ENCODE measurements at regions not wholly inside any gene's neighbourhood (a gene's known extent, or its start where the extent isn't known, plus 50 kb on each side); places are given as distances from the start of the nearest gene placed in this dataset.
"Not testable (repeated sequence)": the region's sequence is repeated elsewhere in the genome, so short reads cannot be mapped to it uniquely, and the experiment has no call there.

DNA sequence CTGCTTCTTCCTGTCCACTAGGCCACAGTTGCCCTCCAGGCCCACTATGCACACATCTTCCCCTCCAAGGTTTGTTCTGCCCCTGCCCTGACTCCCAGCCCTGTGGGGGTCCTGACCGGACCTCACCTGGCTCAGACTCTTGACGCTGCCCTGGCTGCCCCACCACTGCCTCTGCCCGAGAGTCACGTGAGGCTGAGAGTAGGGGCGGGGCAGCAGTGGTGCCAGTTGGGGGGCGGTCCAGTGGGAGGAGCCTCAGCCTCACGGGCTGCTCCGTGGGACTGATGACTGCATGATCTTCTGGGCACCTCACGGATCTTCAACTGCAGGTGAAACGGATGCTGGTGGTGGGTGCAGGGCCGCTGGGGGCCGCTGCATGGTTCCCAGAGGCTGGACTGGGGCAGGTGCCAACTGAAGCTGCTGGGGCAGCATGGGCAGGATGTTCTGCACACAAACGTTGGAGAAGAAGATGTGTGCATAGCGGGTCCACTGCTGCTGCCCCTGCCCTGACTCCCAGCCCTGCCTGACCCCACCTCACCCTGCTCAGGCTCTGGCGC is 77.6 kb downstream of the HHIPL2 start:
- H3K27me3 ChIP-seq; H3K4me1 ChIP-seq (ENCODE audit: control insufficient read depth in 1 of 2, insufficient read depth in 1 of 2, low read depth in 1 of 2, low read length in 1 of 2); H3K36me3 ChIP-seq; H3K27ac ChIP-seq; H3K9me3 ChIP-seq; H3K4me3 ChIP-seq (ENCODE audit: low read depth in 1 of 2, low read length in 1 of 2): not testable (repeated sequence)

DNA sequence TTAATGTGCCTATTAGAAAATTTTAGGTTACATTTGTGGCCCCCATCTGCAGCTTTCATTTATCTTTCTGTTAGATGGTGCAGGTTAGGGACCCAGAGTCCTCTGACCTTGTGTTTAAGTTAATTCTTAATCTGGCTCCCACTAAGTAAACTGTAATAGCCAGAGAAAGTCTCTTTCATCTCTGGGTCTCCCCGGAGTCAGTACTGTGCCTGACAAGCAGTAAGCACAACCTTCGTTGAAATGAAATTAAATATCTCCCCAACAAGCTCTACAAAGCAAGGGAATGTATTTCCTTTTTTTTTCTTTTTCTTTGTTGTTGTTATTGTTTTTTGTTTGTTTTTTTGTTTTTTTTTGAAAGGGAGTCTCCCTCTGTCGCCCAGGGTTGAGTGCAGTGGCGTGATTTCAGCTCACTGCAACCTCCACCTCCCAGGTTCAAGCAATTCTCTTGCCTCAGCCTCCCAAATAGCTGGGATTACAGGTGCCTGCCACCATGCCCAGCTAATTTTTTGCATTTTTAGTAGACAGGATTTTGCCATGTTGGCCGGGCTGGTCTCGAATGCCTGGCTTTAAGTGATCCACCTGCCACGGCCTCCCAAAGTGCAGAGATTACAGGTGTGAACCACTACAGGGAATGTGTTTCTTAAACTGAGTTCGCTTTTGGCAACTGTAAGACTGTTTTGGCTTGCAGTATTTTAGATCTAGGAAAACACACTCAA is 81.6 kb downstream of the HHIPL2 start:
- Histone ChIP-seq H3K27me3 (peaks cover 3% of the 10 kb centered on the region), H3K27ac (no peak overlapping the region), H3K4me1 (ENCODE audit: control insufficient read depth in 1 of 2, insufficient read depth in 1 of 2, low read depth in 1 of 2, low read length in 1 of 2) (peaks cover 11 to 12% of the 10 kb centered on the region in 2 experiments), H3K9me3 (no peaks in the 10 kb centered on the region), H3K36me3 (no peaks in the 10 kb centered on the region), H3K4me3 (ENCODE audit: low read depth in 1 of 2, low read length in 1 of 2) (no peak overlapping the region)
- TF ChIP-seq, protein P1, sequence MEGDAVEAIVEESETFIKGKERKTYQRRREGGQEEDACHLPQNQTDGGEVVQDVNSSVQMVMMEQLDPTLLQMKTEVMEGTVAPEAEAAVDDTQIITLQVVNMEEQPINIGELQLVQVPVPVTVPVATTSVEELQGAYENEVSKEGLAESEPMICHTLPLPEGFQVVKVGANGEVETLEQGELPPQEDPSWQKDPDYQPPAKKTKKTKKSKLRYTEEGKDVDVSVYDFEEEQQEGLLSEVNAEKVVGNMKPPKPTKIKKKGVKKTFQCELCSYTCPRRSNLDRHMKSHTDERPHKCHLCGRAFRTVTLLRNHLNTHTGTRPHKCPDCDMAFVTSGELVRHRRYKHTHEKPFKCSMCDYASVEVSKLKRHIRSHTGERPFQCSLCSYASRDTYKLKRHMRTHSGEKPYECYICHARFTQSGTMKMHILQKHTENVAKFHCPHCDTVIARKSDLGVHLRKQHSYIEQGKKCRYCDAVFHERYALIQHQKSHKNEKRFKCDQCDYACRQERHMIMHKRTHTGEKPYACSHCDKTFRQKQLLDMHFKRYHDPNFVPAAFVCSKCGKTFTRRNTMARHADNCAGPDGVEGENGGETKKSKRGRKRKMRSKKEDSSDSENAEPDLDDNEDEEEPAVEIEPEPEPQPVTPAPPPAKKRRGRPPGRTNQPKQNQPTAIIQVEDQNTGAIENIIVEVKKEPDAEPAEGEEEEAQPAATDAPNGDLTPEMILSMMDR (IDR thresholded peaks at IDR 0.05), result no peak

DNA sequence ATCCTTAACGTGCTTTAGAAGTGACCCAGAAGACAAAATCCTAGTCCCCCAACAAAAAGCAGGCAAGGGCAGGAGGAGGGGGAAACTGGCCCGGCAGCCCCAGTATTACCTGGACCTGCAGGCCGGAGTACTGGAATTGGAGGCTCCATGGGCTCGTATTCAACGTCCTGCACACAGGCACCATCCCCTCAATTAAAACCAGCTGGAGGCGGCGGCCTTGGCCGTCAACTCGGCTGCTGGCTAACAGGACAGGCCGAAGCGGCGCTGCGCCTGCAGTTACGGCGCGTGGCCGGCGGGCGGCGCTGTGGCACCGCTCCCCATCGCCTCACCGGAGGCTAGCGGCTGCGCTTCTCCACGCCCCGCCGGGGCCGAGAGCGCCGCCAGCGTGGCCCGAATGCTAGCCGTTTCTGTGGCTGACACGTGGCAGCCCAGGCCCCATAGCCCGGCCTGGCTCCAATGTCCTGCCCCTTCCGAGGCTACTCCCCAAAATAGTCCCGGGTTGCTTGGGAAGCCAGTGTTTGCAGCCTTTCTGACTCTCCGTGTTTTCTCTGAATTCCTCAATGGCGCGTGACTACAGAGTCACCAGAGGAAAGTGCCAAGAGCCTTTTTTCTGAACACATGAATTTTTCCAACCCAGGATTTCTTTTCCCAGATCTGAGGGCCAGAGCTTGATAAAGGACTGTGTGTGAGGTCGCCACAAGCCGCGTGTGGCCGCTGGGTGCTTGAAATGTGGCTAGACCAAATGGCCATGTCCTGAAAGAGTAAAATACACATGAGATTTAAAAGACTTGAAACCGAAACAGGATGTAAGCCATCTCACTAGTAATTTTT is 82.5 kb downstream of the HHIPL2 start:
- no peaks in the 10 kb centered on the region for H3K9me3 ChIP-seq
- TF ChIP-seq, protein P1 (IDR thresholded peaks at IDR 0.05), result peak; percentile 89
- no peaks in the 10 kb centered on the region for H3K36me3 ChIP-seq
- H3K27me3 ChIP-seq, result peaks cover 3% of the 10 kb centered on the region
- H3K4me1 ChIP-seq (ENCODE audit: control insufficient read depth in 1 of 2, insufficient read depth in 1 of 2, low read depth in 1 of 2, low read length in 1 of 2), result peaks cover 11 to 12% of the 10 kb centered on the region in 2 experiments
- H3K27ac ChIP-seq, result no peak overlapping the region
- H3K4me3 ChIP-seq (ENCODE audit: low read depth in 1 of 2, low read length in 1 of 2), result peak overlapping the region; percentile 25 to 39

DNA sequence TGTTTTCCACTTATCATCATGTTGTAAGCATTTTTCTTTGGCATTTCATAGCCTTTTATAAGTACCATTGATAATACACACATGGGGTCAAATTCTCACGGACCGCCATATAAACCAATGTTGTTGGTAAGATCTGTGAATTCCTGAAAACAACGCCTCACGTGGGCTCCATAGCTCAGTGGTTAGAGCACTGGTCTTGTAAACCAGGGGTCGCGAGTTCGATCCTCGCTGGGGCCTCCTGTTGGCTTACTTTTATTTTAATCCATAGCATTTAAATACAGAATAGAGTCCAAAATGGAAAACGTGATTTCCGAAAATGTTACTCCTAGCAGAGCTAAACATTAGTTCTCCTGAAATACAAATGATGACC is 83.1 kb downstream of the HHIPL2 start:
- Histone ChIP-seq H3K4me3 (ENCODE audit: low read depth in 1 of 2, low read length in 1 of 2) (peak overlapping the region; percentile 25 to 39), H3K9me3 (no peaks in the 10 kb centered on the region), H3K27me3 (peaks cover 3% of the 10 kb centered on the region), H3K36me3 (no peaks in the 10 kb centered on the region), H3K4me1 (ENCODE audit: control insufficient read depth in 1 of 2, insufficient read depth in 1 of 2, low read depth in 1 of 2, low read length in 1 of 2) (peaks cover 11 to 12% of the 10 kb centered on the region in 2 experiments), H3K27ac (no peak overlapping the region)
- TF ChIP-seq, protein P1 (IDR thresholded peaks at IDR 0.05), result no peak

DNA sequence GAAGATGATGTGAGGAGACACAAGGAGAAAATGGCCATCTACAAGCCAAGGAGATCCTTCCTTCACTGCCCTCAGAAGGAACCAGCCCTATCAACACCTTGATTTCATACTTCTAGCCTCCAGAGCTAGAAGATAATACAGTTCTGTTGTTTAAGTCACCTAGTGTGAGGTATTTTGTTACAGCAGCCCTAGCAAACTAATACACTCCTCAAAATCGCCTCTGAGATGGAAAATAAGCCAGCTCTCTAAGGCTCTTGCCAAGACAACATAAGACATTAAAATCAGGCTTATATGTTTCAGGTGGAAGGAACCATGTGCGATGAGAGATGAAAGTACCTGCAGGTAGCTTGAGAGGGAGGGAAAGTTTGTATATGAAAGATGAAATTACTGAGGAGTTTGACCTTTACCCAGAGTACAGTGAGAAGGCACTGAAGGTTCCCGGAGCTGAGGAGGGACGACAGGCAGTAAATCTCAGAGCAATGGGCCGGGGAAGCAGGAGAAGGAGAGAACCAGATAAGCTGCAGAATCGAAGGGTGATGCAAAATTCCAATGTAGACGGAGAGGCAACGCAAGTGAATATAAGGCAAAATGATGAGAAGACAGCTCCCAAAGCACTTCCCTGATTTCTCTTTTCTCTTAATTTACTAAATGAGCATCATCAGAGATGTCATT is 84.7 kb downstream of the HHIPL2 start:
- no peaks in the 10 kb centered on the region for H3K9me3 ChIP-seq
- no peak overlapping the region for H3K4me3 ChIP-seq (ENCODE audit: low read depth in 1 of 2, low read length in 1 of 2)
- no peaks in the 10 kb centered on the region for H3K36me3 ChIP-seq
- H3K27me3 ChIP-seq, result peaks cover 3% of the 10 kb centered on the region
- peaks cover 11 to 12% of the 10 kb centered on the region in 2 experiments for H3K4me1 ChIP-seq (ENCODE audit: control insufficient read depth in 1 of 2, insufficient read depth in 1 of 2, low read depth in 1 of 2, low read length in 1 of 2)
- no peak overlapping the region for H3K27ac ChIP-seq
- TF ChIP-seq, protein P1 (IDR thresholded peaks at IDR 0.05), result no peak

Data from neutrophil (primary cell).